Activated CD4-positive, alpha-beta T cell treated with anti-CD3 and anti-CD28 coated beads, Interleukin-2, Interleukin-4, amounts not matched to agents 100 ng/mL and 50 ng/mL, durations not matched to agents 16 hours and 8 hours (primary cell): ENCODE measurements at regions not wholly inside any gene's neighbourhood (a gene's known extent, or its start where the extent isn't known, plus 50 kb on each side); places are given as distances from the start of the nearest gene placed in this dataset.
"Not testable (repeated sequence)": the region's sequence is repeated elsewhere in the genome, so short reads cannot be mapped to it uniquely, and the experiment has no call there.

ENCODE experiments used
- DNase-seq: peaks from one replicate; pipeline ENCODE4 v3.0.0-alpha.2; 2020; ENCODE audit warnings: low spot score

DNA sequence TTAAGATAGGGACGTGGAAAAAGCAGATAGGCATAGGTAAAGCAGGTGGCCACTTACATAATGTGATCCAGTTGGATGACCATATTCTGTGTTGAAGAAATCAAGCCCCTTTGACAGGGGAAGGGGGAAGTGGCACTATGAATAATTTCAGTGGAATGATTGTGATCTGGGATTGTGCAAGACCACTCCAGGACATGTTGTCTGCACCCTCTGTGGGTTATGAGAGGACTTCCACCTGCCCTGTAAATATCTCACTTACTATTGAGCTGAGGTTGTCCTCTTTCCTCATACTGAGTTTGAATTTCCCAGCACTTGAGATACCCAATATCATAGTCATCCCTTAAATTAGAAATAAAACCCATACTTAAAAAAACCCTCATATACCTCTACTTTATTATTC lies 220.7 kb downstream of the IRS1 start:
- DNase-seq, result no peak

DNA sequence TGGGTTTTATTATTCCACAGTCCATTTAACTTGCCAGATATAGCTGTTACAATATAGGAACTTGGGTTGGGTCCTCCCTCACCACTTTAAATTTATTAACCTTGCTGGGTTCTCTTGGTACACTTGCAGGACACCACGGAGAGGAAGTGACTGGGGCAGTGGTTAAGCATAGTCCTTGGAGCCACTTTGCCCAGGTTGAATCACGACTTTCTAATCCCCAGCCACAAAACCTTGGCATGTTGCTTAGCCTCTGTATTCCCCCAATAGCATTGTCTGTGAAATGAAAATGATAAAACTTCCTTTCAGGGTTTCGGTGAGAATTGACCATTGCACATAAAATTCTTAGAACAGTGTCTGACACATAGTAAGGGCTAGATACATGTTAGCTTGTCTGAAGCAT lies 221.2 kb downstream of the IRS1 start:
- DNase-seq, result no peak

DNA sequence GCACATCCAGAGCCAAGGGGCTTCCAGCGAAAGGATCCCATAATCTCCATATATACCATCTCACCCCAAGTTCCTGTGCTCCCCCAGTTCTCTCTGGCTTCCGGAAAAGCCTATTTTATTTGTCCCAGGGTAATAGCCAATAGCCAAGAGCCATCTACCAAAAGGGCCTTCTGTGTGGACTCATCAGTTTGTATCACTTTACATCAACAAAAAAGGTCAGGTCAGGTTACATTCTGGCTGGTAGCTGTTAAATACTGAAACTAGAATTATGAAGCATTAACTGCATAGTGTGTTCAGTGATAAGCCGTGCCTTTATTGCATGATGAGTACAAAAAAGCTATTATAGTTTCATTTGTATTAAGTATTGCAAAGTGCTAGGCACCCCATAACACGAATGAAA lies 223.7 kb downstream of the IRS1 start:
- DNase-seq, result no peak

DNA sequence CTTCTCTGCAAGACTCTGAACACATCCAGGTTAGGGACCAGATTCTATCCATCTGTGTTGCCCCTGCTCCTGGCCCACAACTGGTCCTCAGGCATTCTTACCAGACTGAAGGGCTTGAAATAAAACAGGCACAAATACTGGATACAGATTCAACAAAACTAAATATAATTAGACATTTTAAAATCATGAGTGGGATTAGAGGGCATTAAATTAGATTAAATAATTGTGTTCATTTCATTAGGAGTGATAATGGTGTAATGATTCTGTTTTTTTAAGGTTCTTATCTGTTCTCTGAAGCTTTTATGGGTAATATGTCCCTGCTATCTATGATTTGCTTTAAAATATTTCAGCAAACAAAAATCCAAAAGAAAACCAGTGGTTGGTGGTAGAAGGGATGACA lies 226.5 kb downstream of the IRS1 start:
- no peak for DNase-seq

DNA sequence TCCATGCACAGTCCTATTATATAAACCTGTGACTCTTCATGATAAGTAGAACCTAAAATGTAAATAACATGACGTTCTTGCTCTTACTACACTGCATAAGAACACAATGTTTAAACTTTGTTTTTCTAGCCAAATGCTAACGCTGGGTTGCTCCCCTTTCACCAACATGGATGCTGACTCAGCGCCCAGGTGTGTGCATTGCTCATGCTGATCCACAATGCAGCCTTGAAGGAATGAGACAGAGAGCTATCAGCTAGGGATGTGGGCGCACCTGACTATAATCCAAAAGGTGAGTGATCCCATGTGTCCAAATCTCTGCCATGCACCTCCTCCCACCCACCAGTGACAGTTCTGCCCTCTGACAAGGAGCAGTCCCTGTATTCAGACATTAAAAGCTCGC lies 235.0 kb downstream of the IRS1 start:
- no peak for DNase-seq

DNA sequence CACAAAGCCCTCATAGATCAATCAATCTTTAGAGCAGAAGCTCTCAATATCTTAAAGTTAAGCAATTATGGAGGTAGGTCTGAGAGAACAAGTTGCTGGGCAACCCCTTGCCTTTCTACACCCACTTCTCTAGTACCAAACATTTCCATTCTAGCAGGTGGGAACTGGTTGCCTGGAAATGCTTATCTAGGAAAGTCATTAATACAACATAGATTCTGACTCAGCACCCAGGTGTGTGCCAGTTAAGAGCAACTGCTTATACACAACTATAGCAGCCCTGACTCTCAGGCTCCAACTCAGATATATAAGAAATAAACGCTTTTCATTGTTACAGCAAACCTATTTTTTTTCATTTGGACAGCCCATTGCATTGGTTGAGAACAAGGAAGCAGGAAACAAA lies 237.7 kb downstream of the IRS1 start:
- no peak for DNase-seq

DNA sequence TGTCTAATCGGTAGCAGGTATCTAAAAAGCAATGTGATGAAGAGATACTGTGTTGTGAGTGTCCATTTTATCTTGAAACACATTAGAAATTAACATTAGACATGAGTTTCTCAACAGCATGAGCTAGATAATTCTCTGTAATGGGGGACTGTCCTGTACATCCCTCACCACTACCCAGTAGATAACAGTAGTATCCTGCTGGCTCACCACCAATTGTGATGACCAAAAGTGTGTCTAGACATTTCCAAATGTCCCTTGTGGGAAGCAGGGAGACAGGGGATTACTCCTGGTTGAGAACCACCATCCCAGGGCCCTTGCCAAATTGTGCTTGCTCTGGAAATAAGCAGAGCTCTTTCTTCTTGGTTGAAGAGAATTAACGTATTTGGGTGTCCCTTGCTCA lies 239.3 kb downstream of the IRS1 start:
- no peak for DNase-seq

DNA sequence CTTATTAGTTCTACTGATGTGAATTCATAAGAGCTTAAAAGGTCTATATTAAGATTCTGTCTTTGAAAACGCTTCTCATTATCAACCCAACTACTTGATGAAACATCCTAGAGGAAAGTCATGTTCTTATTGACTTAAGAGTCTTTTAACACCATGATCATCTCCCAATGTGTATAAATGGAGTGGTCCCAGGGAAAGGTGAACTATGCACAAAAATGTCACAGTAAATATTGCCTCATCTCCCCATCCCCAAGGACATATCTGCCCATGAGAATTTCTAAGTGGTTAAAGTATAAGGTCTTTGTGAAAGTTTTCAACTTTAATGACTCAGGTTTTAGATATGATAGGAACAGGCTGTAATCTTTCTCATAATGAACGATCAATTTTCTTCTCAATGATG lies 240.1 kb downstream of the IRS1 start:
- no peak for DNase-seq

DNA sequence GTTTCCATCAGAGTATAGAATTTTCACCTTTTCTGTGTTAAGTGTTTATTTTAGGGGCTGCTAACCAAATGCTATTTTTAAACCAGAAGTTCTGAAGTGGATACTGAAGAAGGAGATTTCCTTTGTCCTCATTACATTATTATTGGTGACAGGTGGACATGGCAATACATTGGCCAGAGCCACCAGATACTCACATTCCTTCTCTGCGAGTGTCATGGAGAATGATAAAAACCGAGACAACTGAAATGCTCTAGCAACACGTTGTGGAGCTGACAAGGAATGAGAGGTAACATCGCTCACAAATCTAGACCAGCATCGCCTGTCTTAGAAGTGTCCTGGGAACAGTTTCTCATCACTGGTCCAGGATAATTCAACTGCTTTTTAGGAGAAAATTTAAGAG lies 241.2 kb downstream of the IRS1 start:
- no peak for DNase-seq

DNA sequence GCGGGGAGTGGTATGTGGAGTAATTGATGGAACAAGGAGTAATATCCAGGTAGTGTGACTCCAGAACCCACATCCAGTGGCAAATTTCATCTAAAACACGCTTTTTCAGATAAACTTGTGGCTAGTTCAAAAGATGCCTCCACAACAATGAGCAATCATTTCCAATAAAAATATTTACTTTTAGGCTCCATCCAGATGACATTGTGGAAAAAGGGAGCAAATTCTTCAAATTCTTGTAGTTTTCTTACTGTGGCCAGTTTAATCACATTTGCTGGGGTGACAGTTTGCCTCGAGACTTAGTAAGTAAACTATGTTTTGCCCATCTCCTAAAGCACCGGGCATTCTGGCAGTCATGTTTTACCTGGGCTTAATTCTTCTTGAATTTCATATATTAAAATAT lies 243.6 kb downstream of the IRS1 start:
- DNase-seq, result no peak

DNA sequence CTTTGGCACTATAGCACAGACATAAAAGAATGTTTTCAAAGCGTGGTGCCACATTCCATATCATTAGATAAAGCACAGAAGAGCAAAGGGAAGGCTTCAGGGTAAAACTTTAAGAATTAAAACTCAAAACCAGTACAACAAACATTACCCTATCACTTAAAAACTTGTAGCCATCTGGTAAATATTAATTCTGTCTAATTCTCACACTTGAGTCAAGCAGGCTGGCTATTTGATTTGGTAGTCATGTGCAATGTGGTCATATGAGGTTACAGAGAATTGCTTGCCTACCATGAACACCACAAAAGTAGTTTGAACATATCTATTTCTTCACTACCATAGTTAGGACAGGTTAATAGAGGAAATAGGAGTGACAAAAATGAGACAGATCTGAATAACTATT lies 244.9 kb downstream of the IRS1 start:
- DNase-seq, result no peak

DNA sequence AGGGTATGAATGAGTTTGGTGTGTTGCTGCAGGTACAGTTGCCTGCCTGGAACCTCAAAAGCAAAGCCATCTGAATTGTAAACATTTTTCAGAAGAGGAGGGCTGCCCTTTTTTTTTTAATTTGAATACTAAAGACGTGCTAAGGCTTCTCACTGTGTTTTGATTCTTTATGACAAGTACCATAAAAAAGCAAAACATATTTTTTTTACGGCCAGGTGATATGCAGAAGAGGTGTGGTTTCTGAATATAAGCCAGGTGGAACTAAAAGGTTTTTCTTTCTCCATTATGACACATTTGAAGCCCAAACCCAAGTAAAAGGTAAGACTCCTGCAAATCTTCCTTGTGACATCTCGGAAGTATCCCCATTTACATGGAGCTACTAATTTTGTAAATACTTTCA lies 246.3 kb downstream of the IRS1 start:
- DNase-seq, result no peak

DNA sequence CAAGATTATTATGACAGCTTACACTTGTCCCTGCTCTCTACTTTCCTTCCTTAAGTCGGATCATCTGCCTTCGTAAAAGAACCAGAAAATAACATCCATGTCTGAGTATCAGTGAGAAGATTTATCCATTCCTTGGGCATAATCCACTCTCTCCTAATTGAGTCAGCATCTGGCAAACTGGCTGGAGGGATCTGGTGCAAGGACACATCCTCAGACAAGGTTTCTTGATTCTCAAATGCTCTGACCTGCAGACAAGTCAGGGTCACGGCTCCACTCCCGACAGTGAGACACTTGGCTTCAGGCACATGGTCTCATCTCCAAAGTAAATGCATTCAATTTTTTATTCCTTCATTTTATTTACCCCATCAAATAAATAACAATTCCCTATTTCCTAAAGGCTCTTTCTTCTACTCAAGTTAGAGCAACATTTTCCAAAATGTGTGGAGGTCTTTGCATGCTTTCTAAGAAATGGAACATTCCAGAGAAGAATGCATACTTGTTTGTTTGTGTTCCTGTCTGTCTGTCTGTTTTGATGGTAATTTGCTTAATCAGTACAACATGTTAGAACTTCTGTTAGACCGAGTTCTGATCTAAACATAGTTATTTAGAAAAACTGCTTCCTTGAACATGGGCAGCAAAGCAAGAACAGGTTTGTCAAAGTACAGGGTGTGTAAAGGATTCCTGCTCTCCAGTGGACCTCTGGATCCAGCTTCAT lies 246.9 kb downstream of the IRS1 start:
- DNase-seq, result no peak

DNA sequence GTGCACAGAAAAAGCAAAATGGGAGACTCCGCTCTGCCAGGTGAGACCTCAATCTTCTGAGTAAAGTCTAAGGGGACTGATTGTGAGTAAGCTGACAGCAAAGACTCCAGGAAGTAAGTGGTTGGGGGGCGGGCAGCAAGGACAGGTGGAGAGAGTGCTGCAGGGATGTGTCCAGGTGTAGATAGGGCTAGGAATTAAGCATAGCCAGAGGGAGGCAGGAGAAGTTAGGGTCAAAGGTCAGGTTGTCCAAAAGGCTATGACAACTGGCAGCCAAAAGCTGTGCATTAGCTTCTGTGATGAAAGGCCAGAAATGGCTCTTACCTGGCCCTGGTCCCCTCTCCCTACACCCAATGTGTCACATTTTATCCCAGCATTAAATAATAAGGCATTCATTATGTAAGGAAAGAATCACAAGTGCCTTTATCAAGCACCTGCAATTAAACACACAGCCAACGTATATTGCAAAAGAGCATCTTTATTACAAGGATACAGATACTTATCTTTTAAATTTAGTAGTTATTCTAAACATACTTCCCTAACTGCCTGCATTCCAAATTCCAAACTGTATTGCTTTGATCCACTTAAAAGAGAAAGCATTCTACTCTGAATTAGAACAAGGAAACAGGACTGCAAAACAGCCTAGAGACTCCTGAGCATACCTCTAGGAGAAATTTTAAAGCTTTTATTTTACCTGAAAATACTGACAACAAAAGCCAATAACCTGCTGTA lies 247.9 kb downstream of the IRS1 start:
- no peak for DNase-seq

DNA sequence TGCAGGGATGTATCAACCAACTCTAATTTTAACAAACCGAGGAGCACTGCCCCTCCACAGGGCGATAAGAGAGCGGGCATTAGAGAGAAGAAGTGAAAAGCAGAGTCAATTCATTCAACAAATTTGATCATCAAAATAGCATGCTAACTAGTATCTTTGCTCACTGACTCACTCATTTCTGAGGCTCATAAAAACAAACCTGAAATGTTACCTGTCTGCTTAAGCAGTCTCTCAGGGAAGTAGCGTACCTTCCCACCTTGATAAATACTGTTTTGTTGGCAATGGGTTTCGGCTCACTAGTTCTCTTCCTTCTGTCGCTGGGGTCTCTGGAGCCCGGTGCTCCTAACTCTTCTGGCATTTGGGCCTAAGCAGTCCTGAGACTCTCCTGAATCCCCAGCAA lies 248.8 kb downstream of the IRS1 start:
- no peak for DNase-seq

DNA sequence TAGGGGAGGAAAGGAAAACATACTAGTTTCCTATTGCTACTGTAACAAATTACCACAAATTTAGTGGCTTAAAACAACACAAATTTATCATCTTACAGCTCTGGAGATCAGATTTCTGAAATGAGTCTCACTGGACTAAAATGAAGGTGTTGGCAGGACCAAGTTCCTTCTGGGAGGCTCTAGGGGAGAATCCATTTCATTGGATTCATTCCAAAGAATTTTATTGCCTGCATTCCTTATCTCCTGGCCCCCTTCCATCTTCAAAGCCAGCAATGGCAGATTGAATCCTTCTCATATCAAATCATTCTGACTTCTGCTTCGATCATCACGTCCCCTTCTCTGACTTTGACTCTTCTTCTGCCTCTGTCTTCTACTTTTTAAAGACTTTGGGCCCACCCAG lies 250.9 kb downstream of the IRS1 start:
- no peak for DNase-seq

DNA sequence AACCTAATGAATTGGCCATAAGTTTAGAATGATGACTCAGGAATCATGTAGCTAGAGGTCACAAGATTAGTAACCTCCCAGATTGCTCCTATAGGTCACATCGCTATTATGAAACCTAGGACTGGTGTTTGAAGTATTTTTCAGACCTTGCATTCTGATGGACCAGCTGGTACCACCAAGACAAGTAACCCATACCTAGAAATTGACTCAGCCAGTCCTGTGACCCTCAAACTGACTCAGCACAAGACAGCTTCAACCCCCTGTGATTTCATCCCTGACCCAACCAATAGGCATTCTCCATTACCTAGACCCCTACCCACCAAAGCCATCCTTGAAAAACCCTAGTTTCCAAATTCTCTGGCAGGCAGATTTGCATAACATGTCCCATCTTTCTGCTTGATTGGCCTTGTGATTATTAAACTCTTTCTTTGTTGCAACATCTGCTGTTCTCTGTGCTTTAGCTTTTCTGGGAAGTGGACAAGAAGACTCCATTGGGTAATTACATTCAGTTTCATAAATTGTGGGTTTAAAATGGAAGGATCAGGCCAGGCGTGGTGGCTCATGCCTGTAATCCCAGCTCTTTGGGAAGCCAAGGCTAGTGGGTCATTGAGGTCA lies 254.9 kb downstream of the IRS1 start:
- DNase-seq, result no peak

DNA sequence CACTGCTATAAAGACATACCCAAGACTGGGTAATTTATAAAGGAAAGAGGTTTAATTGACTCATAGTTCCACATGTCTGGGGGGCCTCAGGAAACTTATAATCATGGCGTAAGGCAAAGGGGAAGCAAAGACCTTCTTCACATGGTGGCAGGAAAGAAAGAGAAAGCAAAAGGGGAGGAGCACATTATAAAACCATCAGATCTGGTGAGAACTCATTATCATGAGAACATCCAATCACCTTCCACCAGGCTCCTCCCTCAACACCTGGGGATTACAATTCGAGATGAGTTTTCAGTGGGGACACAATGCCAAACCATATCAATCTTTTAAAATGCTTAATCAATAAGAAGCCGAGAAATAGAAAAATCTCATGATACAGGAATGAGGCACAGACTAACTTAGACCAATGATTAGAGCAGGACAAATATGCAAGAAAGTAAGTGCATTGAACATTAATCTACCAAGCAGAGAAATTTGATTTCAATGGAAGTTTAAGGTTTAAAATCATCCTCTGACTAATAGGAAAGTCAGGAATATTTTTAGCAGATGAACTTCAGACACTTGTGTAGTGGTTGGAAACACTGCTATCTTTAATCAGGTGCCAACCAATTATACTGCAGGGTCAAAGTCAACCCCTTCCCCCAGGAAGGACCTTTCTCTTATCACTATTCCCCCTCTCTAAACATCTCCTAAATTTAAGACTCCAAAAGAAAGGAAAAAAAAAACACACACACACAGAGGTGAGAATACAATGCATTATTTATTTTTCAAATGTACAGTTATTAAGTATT lies 259.2 kb downstream of the IRS1 start:
- DNase-seq, result no peak

DNA sequence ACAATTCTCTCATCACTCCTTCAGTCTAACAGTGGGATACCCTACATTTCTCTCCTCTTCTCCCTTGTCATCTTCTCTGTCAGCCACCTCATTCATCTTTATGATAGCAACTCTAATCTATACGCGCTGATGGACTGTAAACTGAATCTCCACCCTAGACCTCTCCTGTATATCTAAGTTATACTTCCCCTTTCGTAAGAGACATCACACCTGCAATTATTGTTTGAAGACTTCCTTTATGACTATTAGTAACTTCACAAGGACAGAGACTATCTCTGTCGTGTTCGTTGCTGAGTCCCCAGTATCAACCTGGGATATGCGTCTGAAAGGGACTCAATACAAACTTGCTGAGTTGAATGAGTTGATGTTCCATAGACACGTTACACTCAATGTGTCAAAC lies 263.2 kb downstream of the IRS1 start:
- DNase-seq, result no peak

DNA sequence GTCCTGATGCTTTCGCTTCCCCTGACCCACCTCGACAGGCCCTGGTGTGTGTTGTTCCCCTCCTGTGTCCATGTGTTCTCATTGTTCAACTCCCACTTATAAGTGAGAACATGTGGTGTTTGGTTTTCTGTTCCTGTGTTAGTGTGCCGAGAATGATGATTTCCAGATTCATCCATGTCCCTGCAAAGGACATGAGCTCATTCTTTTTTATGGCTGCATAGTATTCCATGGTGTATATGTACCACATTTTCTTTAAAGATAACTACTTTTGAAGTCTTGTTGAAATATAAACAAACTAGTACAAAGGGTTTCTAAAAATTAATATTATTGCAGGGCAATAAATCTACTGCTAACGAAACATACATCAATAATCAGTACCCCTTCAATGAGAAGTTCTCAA lies 266.6 kb downstream of the IRS1 start:
- DNase-seq, result not testable (repeated sequence)

DNA sequence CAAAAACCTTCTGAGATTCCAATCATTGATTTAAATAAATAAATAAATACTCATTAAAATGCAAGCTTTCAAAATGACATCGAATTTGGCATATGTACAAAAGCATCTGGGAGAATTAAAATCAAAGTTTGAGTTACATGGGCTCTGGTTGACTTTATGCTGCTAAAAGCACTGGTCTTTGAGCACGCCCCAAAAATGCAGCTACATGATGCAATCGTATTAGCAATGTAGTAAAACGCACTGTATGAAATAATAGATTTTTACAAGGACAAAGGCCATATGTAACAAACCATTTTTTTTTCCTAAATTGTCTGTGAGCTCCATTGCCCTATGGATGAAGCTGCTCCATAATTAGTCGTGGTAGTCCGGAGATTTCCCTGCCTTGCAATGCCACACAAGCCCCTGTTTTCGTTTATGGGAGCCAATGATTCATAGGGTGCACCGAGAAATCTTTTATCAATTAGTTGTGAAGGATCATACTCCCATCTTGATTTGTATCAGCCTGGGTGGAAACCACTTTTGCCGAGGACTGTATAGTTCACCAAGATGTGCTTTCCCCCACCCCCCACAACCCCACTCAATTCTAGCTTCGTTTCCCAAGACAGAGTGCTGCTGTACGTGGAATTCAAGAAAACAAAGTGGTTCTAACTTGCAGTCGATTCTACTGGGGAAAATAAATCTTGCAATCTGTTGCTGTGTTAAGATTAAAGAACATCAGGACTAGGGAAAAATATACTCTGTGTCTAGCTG lies 268.4 kb downstream of the IRS1 start:
- DNase-seq, result no peak

DNA sequence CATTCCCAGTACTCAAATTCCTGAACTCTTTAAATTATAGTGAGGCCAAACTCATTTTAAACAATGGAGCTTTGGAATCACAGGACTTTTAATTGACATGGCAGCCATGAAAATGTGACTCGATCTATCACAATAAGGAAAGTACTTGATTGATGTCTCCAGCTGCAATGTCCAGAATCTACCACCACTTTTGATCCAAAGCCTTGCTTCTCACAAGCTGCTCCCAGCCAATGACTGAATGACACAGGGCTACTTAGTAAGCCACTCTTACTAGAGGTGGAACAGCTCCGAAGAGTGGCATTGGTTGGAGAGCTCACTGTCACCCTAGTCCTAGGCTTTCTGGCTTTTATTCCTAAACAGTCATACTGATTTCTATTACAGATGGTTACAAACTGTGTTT lies 270.1 kb downstream of the IRS1 start:
- no peak for DNase-seq
